A673 (cell line): ENCODE measurements at regions not wholly inside any gene's neighbourhood (a gene's known extent, or its start where the extent isn't known, plus 50 kb on each side); places are given as distances from the start of the nearest gene placed in this dataset.

Experiments
- CTCF ChIP-seq: fragments of 300-800, 200-600 bp; sonication (generic); conservative IDR thresholded peaks from 2 replicates; pipeline ENCODE4 v1.5.1; 2017; ENCODE audit warnings: low read depth, mild to moderate bottlenecking, antibody characterized with exemption, low read length, moderate library complexity, mixed read lengths
- EZH2 ChIP-seq: fragments of 200-600 bp; sonication (generic); IDR thresholded peaks from 2 replicates; pipeline ENCODE4 v1.6.1; 2017; ENCODE audit warnings: borderline replicate concordance, low read depth, mild to moderate bottlenecking, mixed read lengths, antibody characterized with exemption, low read length; ENCODE audit not compliant: poor library complexity, severe bottlenecking

- TF ChIP-seq CTCF, result no peak
- no peak for TF ChIP-seq EZH2
Measured at GRCh38 chr1:218588540-218589172, 243.5 kb downstream of the TGFB2 start.
